ENCODE measurements at regions not wholly inside any gene's neighbourhood (a gene's known extent, or its start where the extent isn't known, plus 50 kb on each side); places are given as distances from the start of the nearest gene placed in this dataset.

DNA sequence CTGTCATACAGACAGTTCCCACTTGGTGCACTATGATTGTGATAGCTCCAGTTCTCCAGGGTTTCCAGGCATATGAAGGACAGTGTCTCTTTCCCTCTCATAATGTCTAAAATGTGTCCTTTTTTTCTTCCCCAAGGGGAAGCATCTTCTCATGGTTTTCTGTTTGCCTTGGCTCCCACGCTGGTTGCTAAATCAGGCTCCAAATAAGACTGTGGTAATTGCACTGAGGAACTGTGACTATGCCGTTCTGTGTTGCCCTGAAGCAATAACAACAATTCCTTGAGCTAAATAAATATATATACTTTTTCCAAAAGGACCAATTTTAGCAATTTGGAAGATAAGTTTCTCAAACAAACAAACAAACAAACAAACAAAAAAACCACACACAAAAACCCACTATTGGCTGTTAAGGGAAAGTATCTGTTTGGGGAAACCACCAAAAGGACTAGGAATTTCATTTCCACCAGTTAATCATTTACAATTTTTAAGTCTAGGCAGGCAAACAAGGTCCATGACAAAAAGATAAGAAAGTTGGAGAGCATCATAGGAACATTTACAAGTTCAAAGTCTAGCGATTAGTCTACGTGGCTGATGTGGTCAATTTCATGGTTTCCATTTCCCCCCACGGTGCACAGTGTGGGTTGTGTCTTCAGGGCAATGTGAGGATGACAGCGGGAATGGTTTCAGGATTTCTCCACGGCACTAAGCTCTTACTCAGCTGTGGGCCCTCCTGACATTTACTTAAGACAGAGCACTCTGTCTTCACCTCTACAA, 62.4 kb downstream of the THNSL1 start:
- TF ChIP-seq, protein P1, sequence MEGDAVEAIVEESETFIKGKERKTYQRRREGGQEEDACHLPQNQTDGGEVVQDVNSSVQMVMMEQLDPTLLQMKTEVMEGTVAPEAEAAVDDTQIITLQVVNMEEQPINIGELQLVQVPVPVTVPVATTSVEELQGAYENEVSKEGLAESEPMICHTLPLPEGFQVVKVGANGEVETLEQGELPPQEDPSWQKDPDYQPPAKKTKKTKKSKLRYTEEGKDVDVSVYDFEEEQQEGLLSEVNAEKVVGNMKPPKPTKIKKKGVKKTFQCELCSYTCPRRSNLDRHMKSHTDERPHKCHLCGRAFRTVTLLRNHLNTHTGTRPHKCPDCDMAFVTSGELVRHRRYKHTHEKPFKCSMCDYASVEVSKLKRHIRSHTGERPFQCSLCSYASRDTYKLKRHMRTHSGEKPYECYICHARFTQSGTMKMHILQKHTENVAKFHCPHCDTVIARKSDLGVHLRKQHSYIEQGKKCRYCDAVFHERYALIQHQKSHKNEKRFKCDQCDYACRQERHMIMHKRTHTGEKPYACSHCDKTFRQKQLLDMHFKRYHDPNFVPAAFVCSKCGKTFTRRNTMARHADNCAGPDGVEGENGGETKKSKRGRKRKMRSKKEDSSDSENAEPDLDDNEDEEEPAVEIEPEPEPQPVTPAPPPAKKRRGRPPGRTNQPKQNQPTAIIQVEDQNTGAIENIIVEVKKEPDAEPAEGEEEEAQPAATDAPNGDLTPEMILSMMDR (IDR thresholded peaks at IDR 0.05), result no peak
- no peak for TF ChIP-seq POLR2A (IDR thresholded peaks at IDR 0.05)
